Chondrocyte (in vitro differentiated cells): ENCODE measurements at regions not wholly inside any gene's neighbourhood (a gene's known extent, or its start where the extent isn't known, plus 50 kb on each side); places are given as distances from the start of the nearest gene placed in this dataset.

Source experiments
- DNase-seq: peaks from one replicate; pipeline ENCODE4 v3.0.0; 2021; ENCODE audit warnings: mixed read lengths, low spot score
- H3K27ac Mint-ChIP-seq: one replicate; pipeline ENCODE4 v1.8.0; 2021; ENCODE audit warnings: mild to moderate bottlenecking, moderate library complexity, mixed read lengths; ENCODE audit not compliant: unreplicated experiment
- H3K27me3 Mint-ChIP-seq: 2 replicates; pipeline ENCODE4 v1.8.0; 2021; ENCODE audit warnings: low read depth, mixed read lengths
- H3K36me3 Mint-ChIP-seq: 2 replicates; pipeline ENCODE4 v1.8.0; 2021; ENCODE audit warnings: low read depth, mixed read lengths
- H3K4me1 Mint-ChIP-seq: 2 replicates; pipeline ENCODE4 v1.8.0; 2021; ENCODE audit warnings: low read depth, mild to moderate bottlenecking, mixed read lengths
- H3K4me3 Mint-ChIP-seq: one replicate; pipeline ENCODE4 v1.8.0; 2021; ENCODE audit warnings: mild to moderate bottlenecking, moderate library complexity, mixed read lengths; ENCODE audit not compliant: unreplicated experiment
- H3K9me3 Mint-ChIP-seq: 2 replicates; pipeline ENCODE4 v1.8.0; 2021; ENCODE audit warnings: low read depth, mixed read lengths
- CTCF ChIP-seq: fragments of 200-600 bp; sonication (generic); IDR thresholded peaks from 2 replicates; pipeline ENCODE4 v1.5.0; 2021; ENCODE audit warnings: antibody characterized with exemption, mild to moderate bottlenecking, moderate library complexity

- Mint-ChIP-seq H3K27ac (no peak overlapping the region), H3K9me3 (peaks cover 2% of the 10 kb centered on the region)
- TF ChIP-seq CTCF, result no peak
These were observed 149.2 kb downstream of the ACTL8 start for GRCh38 chr1:17904290-17904689.

GRCh38 chr1:17907999-17908398 lies 152.9 kb downstream of the ACTL8 start:
- Mint-ChIP-seq H3K4me1 (no peaks in the 10 kb centered on the region), H3K9me3 (peaks cover 2% of the 10 kb centered on the region), H3K36me3 (no peaks in the 10 kb centered on the region), H3K27me3 (peaks cover 32% of the 10 kb centered on the region), H3K27ac (no peak overlapping the region), H3K4me3 (no peak overlapping the region)
- no peak for DNase-seq
- no peak for TF ChIP-seq CTCF

More at GRCh38 chr1:17904290-17904689, 149.2 kb downstream of the ACTL8 start:
- DNase-seq, result peak; percentile 51
- Mint-ChIP-seq H3K4me1 (no peaks in the 10 kb centered on the region), H3K4me3 (no peak overlapping the region), H3K27me3 (peaks cover 29% of the 10 kb centered on the region), H3K36me3 (no peaks in the 10 kb centered on the region)

- no peaks in the 10 kb centered on the region for H3K4me1 Mint-ChIP-seq
- TF ChIP-seq CTCF, result no peak
- no peaks in the 10 kb centered on the region for H3K36me3 Mint-ChIP-seq
- DNase-seq, result peak; percentile 30
- peaks cover 2% of the 10 kb centered on the region for H3K9me3 Mint-ChIP-seq
- no peak overlapping the region for H3K4me3 Mint-ChIP-seq
- no peak overlapping the region for H3K27ac Mint-ChIP-seq
- H3K27me3 Mint-ChIP-seq, result peaks cover 42% of the 10 kb centered on the region
These were observed 153.8 kb downstream of the ACTL8 start for GRCh38 chr1:17908945-17909344.

GRCh38 chr1:17909634-17910033 lies 154.5 kb downstream of the ACTL8 start:
- H3K27ac Mint-ChIP-seq, result no peak overlapping the region
- peak; percentile 26 for TF ChIP-seq CTCF
- H3K27me3 Mint-ChIP-seq, result peaks cover 45% of the 10 kb centered on the region
- peak; percentile 30 for DNase-seq
- H3K4me3 Mint-ChIP-seq, result no peak overlapping the region
- H3K36me3 Mint-ChIP-seq, result no peaks in the 10 kb centered on the region
- H3K4me1 Mint-ChIP-seq, result no peaks in the 10 kb centered on the region
- H3K9me3 Mint-ChIP-seq, result no peaks in the 10 kb centered on the region

GRCh38 chr1:17911791-17912190 lies 156.7 kb downstream of the ACTL8 start:
- H3K9me3 Mint-ChIP-seq, result no peaks in the 10 kb centered on the region
- H3K27me3 Mint-ChIP-seq, result peaks cover 57% of the 10 kb centered on the region
- DNase-seq, result no peak
- H3K27ac Mint-ChIP-seq, result no peak overlapping the region
- no peak overlapping the region for H3K4me3 Mint-ChIP-seq
- H3K36me3 Mint-ChIP-seq, result no peaks in the 10 kb centered on the region
- no peaks in the 10 kb centered on the region for H3K4me1 Mint-ChIP-seq
- no peak for TF ChIP-seq CTCF
